ENCODE measurements at regions not wholly inside any gene's neighbourhood (a gene's known extent, or its start where the extent isn't known, plus 50 kb on each side); places are given as distances from the start of the nearest gene placed in this dataset.

- H3K9me3 ChIP-seq, result no peaks in the 10 kb centered on the region
- H3K36me3 ChIP-seq, result no peaks in the 10 kb centered on the region
- H3K27me3 ChIP-seq, result no peaks in the 10 kb centered on the region
- DNase-seq, result no peak
- H3K4me3 ChIP-seq, result no peak overlapping the region
- peaks cover 0 to 9% (median 5%) of the 10 kb centered on the region in 4 donors for H3K4me1 ChIP-seq
- WGBS, 2 donors, result 68% methylated on average over 7 of the region's 7 CpGs
- TF ChIP-seq CTCF (IDR thresholded peaks at IDR 0.05) (no peak), POLR2A (IDR thresholded peaks at IDR 0.05) (no peak)
- H3K27ac ChIP-seq, result no peak overlapping the region
- intact Hi-C loops (cut with DNase I), result loop anchor here (10.0 kb wide), 1 partner anchor 95 kb away; no protein-coding TSS in a partner anchor
Observed at GRCh38 chr21:39009587-39010225, 173.5 kb downstream of the PSMG1 start.

- no peaks in the 10 kb centered on the region for H3K9me3 ChIP-seq
- TF ChIP-seq CTCF (IDR thresholded peaks at IDR 0.05) (no peak), POLR2AphosphoS5 (IDR thresholded peaks at IDR 0.05) (no peak), EP300 (IDR thresholded peaks at IDR 0.05) (no peak), POLR2A (IDR thresholded peaks at IDR 0.05) (no peak)
- no peak for DNase-seq
- intact Hi-C loops (cut with DNase I), result loop anchor here (10.0 kb wide), 1 partner anchor 97 kb away; no protein-coding TSS in a partner anchor
- no peak overlapping the region for H3K4me3 ChIP-seq
- peaks cover 0 to 18% (median 15%) of the 10 kb centered on the region in 4 donors for H3K4me1 ChIP-seq
- H3K27me3 ChIP-seq, result no peaks in the 10 kb centered on the region
- no peaks in the 10 kb centered on the region for H3K36me3 ChIP-seq
- peak overlapping the region in 1 of 4 donors; percentile 12 for H3K27ac ChIP-seq
- WGBS, 2 donors, result 91 to 94% methylated on average over 2 of the region's 2 CpGs
Observed at GRCh38 chr21:39007985-39008384, 175.3 kb downstream of the PSMG1 start.

GRCh38 chr21:39007532-39007931, 175.7 kb downstream of the PSMG1 start:
- 14 to 56% methylated on average over 8 of the region's 8 CpGs for WGBS, 2 donors

GRCh38 chr21:39006571-39007311, 176.5 kb downstream of the PSMG1 start:
- H3K4me3 ChIP-seq, result no peak overlapping the region
- 15 to 25% methylated on average over 7 of the region's 7 CpGs for WGBS, 2 donors

More at GRCh38 chr21:39007532-39007931, 175.7 kb downstream of the PSMG1 start:
- H3K27me3 ChIP-seq, result no peaks in the 10 kb centered on the region
- DNase-seq, result no peak
- intact Hi-C loops (cut with DNase I), result loop anchor here (10.0 kb wide), 1 partner anchor 97 kb away; no protein-coding TSS in a partner anchor
- no peaks in the 10 kb centered on the region for H3K9me3 ChIP-seq
- no peaks in the 10 kb centered on the region for H3K36me3 ChIP-seq
- TF ChIP-seq CTCF (IDR thresholded peaks at IDR 0.05) (no peak), EP300 (IDR thresholded peaks at IDR 0.05) (no peak), POLR2AphosphoS5 (IDR thresholded peaks at IDR 0.05) (no peak)
- no peak overlapping the region for H3K4me3 ChIP-seq
- peak overlapping the region in 3 of 4 donors; percentile 39 to 68 (median 68) for H3K27ac ChIP-seq
- peaks cover 0 to 18% (median 15%) of the 10 kb centered on the region in 4 donors for H3K4me1 ChIP-seq

More at GRCh38 chr21:39006571-39007311, 176.5 kb downstream of the PSMG1 start:
- Histone ChIP-seq H3K36me3 (no peaks in the 10 kb centered on the region), H3K4me1 (peaks cover 0 to 18% (median 15%) of the 10 kb centered on the region in 4 donors), H3K9me3 (no peaks in the 10 kb centered on the region), H3K27ac (peak overlapping the region; percentile 57 to 68 (median 67)), H3K27me3 (no peaks in the 10 kb centered on the region)
- TF ChIP-seq POLR2A (IDR thresholded peaks at IDR 0.05), result no peak
- peak in 2 of 4 donors; percentile 32 to 45 for TF ChIP-seq POLR2AphosphoS5 (IDR thresholded peaks at IDR 0.05)
- TF ChIP-seq CTCF (IDR thresholded peaks at IDR 0.05), result peak in 1 of 4 experiments; percentile 4
- TF ChIP-seq EP300 (IDR thresholded peaks at IDR 0.05), result peak in 1 of 4 donors; percentile 32
- DNase-seq, result no peak
- intact Hi-C loops (cut with DNase I), result loop anchor here (10.0 kb wide), 1 partner anchor 98 kb away; no protein-coding TSS in a partner anchor

Data from sigmoid colon (tissue), 6 donors.